OCI-LY1 (cell line): ENCODE measurements at regions not wholly inside any gene's neighbourhood (a gene's known extent, or its start where the extent isn't known, plus 50 kb on each side); places are given as distances from the start of the nearest gene placed in this dataset.

Experiments used
- H2AFZ ChIP-seq: fragments of 200-600 bp; sonication (generic), shearing (Covaris generic); 2 replicates; pipeline ENCODE4 v1.6.0; 2014; ENCODE audit warnings: antibody characterized with exemption, mild to moderate bottlenecking, low read length
- H3F3A ChIP-seq: fragments of 200-600 bp; sonication (generic), shearing (Covaris generic); 2 replicates; pipeline ENCODE4 v1.6.0; 2014; ENCODE audit warnings: mild to moderate bottlenecking, antibody characterized with exemption, low read length, moderate library complexity; ENCODE audit not compliant: insufficient read depth
- H3K27ac ChIP-seq: fragments of 200-600 bp; sonication (generic); 2 replicates; pipeline ENCODE4 v1.5.1; 2014; ENCODE audit warnings: low read length, mixed run types, mild to moderate bottlenecking, low read depth; ENCODE audit not compliant: poor library complexity, severe bottlenecking
- H3K27me3 ChIP-seq: fragments of 200-600 bp; sonication (generic); 2 replicates; pipeline ENCODE4 v1.6.0; 2014; ENCODE audit warnings: antibody characterized with exemption, mild to moderate bottlenecking, low read length, moderate library complexity; ENCODE audit not compliant: insufficient read depth
- H3K36me3 ChIP-seq: fragments of 200-600 bp; sonication (generic); 2 replicates; pipeline ENCODE4 v1.6.1; 2014; ENCODE audit warnings: mild to moderate bottlenecking, antibody characterized with exemption, low read length, moderate library complexity, mixed read lengths; ENCODE audit not compliant: insufficient read depth
- H3K4me1 ChIP-seq: fragments of 200-600 bp; sonication (generic); 2 replicates; pipeline ENCODE4 v1.5.1; 2014; ENCODE audit warnings: mild to moderate bottlenecking, low read length, moderate library complexity; ENCODE audit not compliant: insufficient read depth, severe bottlenecking
- H3K4me2 ChIP-seq: fragments of 200-600 bp; sonication (generic), shearing (Covaris generic); 2 replicates; pipeline ENCODE4 v1.6.1; 2014; ENCODE audit warnings: low read length
- H3K4me3 ChIP-seq: fragments of 200-600 bp; sonication (generic); 2 replicates; pipeline ENCODE4 v1.5.1; 2014; ENCODE audit warnings: low read length, low read depth, mild to moderate bottlenecking, mixed read lengths; ENCODE audit not compliant: poor library complexity, severe bottlenecking
- H3K79me2 ChIP-seq: fragments of 200-600 bp; shearing (Covaris generic); 2 replicates; pipeline ENCODE4 v1.6.1; 2016; ENCODE audit warnings: mixed run types, low read length, mixed read lengths; ENCODE audit not compliant: insufficient read depth
- H3K9ac ChIP-seq: fragments of 200-600 bp; sonication (generic), shearing (Covaris generic); 2 replicates; pipeline ENCODE4 v1.6.1; 2014; ENCODE audit warnings: mild to moderate bottlenecking, low read length, mixed read lengths
- H3K9me2 ChIP-seq: fragments of 200-600 bp; sonication (generic), shearing (Covaris generic); 2 replicates; pipeline ENCODE4 v1.6.1; 2014; ENCODE audit warnings: low read depth, mild to moderate bottlenecking, low read length, mixed read lengths
- H3K9me3 ChIP-seq: fragments of 200-600 bp; shearing (Covaris generic); 2 replicates; pipeline ENCODE4 v1.6.1; 2014; ENCODE audit warnings: low read length, mixed read lengths
- H4K20me1 ChIP-seq: fragments of 200-600 bp; sonication (generic), shearing (Covaris generic); 2 replicates; pipeline ENCODE4 v1.6.0; 2016; ENCODE audit warnings: mild to moderate bottlenecking, low read length; ENCODE audit not compliant: insufficient read depth
- CTCF ChIP-seq: fragments of 200-600 bp; sonication (generic), shearing (Covaris generic); IDR thresholded peaks from 2 replicates; pipeline ENCODE4 v1.5.1; 2017; ENCODE audit warnings: mild to moderate bottlenecking, antibody characterized with exemption, low read length, moderate library complexity, mixed read lengths
- EZH2 ChIP-seq: fragments of 200-600 bp; sonication (generic), shearing (Covaris generic); IDR thresholded peaks from 2 replicates; pipeline ENCODE4 v1.8.0; 2017; ENCODE audit warnings: borderline replicate concordance, mixed run types, mild to moderate bottlenecking, antibody characterized with exemption, low read length, moderate library complexity, mixed read lengths

GRCh38 chrX:139237141-139237540, 293.4 kb upstream of the F9 start:
- Histone ChIP-seq H3K4me2 (no peak overlapping the region), H3K27me3 (no peaks in the 10 kb centered on the region), H3K9me2 (no peaks in the 10 kb centered on the region), H3K79me2 (no peaks in the 10 kb centered on the region), H3K9ac (no peak overlapping the region), H3K27ac (no peak overlapping the region), H4K20me1 (no peaks in the 10 kb centered on the region), H2AFZ (no peak overlapping the region), H3K4me3 (no peak overlapping the region), H3K9me3 (no peaks in the 10 kb centered on the region), H3F3A (no peaks in the 10 kb centered on the region), H3K4me1 (no peaks in the 10 kb centered on the region), H3K36me3 (no peaks in the 10 kb centered on the region)
- TF ChIP-seq CTCF (no peak), EZH2 (no peak)

DNA sequence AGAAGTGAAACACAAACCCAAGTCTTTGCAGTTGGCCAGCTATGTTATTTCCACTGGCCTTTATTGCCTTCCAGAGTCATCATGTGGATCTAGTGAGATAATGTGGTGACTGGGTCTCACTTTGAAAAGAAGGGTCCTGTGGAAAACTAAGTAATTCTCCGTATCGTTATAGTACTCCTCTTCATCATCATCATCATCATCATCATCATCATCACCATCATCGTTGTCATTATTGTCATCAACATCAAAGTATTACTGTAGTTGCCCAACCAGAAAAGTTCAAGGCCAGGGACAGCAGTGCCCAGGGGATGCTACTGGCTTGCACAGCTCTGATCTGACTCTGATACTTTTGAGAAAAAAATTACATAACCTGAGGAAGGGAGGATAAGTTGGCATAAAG, 295.6 kb upstream of the F9 start:
- Histone ChIP-seq H3K4me3 (no peak overlapping the region), H3K4me2 (no peak overlapping the region), H3F3A (no peaks in the 10 kb centered on the region), H3K27ac (no peak overlapping the region), H3K27me3 (no peaks in the 10 kb centered on the region), H4K20me1 (no peaks in the 10 kb centered on the region), H3K79me2 (no peaks in the 10 kb centered on the region), H3K9ac (no peak overlapping the region), H3K4me1 (no peaks in the 10 kb centered on the region), H3K9me2 (no peaks in the 10 kb centered on the region), H3K36me3 (no peaks in the 10 kb centered on the region), H3K9me3 (no peaks in the 10 kb centered on the region), H2AFZ (no peak overlapping the region)
- TF ChIP-seq CTCF (no peak), EZH2 (no peak)

DNA sequence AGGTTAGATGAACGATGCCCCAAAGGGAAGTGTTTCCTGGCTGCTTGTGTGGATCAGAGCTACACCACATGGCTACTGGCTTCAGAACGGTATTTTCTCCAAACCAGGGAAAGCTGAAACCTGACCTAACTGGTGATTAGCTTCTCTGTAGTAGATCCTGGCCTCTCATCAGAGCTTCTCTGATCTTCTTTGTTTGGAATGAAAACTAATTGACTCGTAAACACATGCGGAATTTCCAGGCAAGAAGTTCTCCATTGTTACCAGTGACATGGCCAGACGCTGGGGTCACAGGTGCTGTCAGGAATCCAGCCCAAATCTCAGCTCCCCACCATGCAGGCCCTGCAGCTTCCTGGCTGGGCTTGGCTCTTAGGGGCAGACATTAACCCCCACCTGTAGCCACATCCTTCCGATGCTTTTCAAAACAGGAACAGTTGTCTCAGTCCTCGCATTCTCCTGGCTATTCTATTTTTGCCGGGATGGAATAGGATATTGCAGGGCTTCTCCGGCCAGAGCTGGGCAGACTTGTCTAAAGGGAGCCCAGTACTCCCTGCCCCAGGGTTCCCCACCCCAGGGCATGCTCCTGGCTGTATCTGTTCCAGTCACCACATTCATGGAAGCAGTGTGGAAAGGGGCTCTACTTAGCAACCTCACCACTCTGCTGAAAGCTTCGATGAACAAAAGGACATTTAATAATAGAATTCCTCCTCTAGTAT, 305.4 kb upstream of the F9 start:
- Histone ChIP-seq H3K9ac (no peak overlapping the region), H3K36me3 (no peaks in the 10 kb centered on the region), H3K4me2 (no peak overlapping the region), H3K9me3 (no peaks in the 10 kb centered on the region), H3K79me2 (no peaks in the 10 kb centered on the region), H3K27me3 (no peaks in the 10 kb centered on the region), H3K4me1 (no peaks in the 10 kb centered on the region), H4K20me1 (no peaks in the 10 kb centered on the region), H3F3A (no peaks in the 10 kb centered on the region), H2AFZ (no peak overlapping the region), H3K4me3 (no peak overlapping the region), H3K9me2 (no peaks in the 10 kb centered on the region), H3K27ac (no peak overlapping the region)
- TF ChIP-seq EZH2 = no peak
- no peak for TF ChIP-seq CTCF
